DMS79 treated with DMSO at 0.1 percent for 48 hours (cell line): ENCODE measurements at regions not wholly inside any gene's neighbourhood (a gene's known extent, or its start where the extent isn't known, plus 50 kb on each side); places are given as distances from the start of the nearest gene placed in this dataset.

ENCODE experiments used
- DNase-seq: peaks from one replicate; lab custom pipeline; 2025; lab: John Stamatoyannopoulos, UW

GRCh38 chr9:13552606-13553215 lies 273.2 kb upstream of the MPDZ start:
- DNase-seq = no peak

GRCh38 chr9:13550519-13550918 lies 271.0 kb upstream of the MPDZ start:
- DNase-seq = no peak

- no peak for DNase-seq
Measured at GRCh38 chr9:13548535-13548934, 269.0 kb upstream of the MPDZ start.

GRCh38 chr9:13535141-13535540 lies 255.6 kb upstream of the MPDZ start:
- no peak for DNase-seq

- no peak for DNase-seq
Measured at GRCh38 chr9:13534006-13534405, 254.5 kb upstream of the MPDZ start.

GRCh38 chr9:13532407-13532806 lies 252.9 kb upstream of the MPDZ start:
- DNase-seq = no peak

- DNase-seq = peak; percentile 47
Measured at GRCh38 chr9:13529321-13530104, 250.0 kb upstream of the MPDZ start.

GRCh38 chr9:13524245-13524644 lies 244.8 kb upstream of the MPDZ start:
- no peak for DNase-seq

- DNase-seq = no peak
Measured at GRCh38 chr9:13520069-13520468, 240.6 kb upstream of the MPDZ start.

- DNase-seq = no peak
Measured at GRCh38 chr9:13513716-13514444, 234.4 kb upstream of the MPDZ start.

GRCh38 chr9:13513286-13513685 lies 233.8 kb upstream of the MPDZ start:
- no peak for DNase-seq

GRCh38 chr9:13508681-13509080 lies 229.2 kb upstream of the MPDZ start:
- no peak for DNase-seq

- no peak for DNase-seq
Measured at GRCh38 chr9:13508086-13508485, 228.6 kb upstream of the MPDZ start.

- no peak for DNase-seq
Measured at GRCh38 chr9:13505797-13506196, 226.3 kb upstream of the MPDZ start.

GRCh38 chr9:13503599-13503998 lies 224.1 kb upstream of the MPDZ start:
- DNase-seq = no peak

- DNase-seq = no peak
Measured at GRCh38 chr9:13502484-13502883, 223.0 kb upstream of the MPDZ start.

- DNase-seq = no peak
Measured at GRCh38 chr9:13501018-13501417, 221.5 kb upstream of the MPDZ start.

- DNase-seq = no peak
Measured at GRCh38 chr9:13500034-13500433, 220.5 kb upstream of the MPDZ start.

- no peak for DNase-seq
Measured at GRCh38 chr9:13493697-13494096, 214.2 kb upstream of the MPDZ start.

GRCh38 chr9:13491493-13492424 lies 212.3 kb upstream of the MPDZ start:
- no peak for DNase-seq

GRCh38 chr9:13491138-13491492 lies 211.6 kb upstream of the MPDZ start:
- no peak for DNase-seq

- peak; percentile 62 for DNase-seq
Measured at GRCh38 chr9:13487936-13488335, 208.4 kb upstream of the MPDZ start.
